Hindlimb muscle (tissue), 1 donor: ENCODE measurements at regions not wholly inside any gene's neighbourhood (a gene's known extent, or its start where the extent isn't known, plus 50 kb on each side); places are given as distances from the start of the nearest gene placed in this dataset.
"Not testable (repeated sequence)": the region's sequence is repeated elsewhere in the genome, so short reads cannot be mapped to it uniquely, and the experiment has no call there.

ENCODE experiments used
- DNase-seq: peaks from one replicate; pipeline ENCODE4 v3.0.0-alpha.2; 2013

DNA sequence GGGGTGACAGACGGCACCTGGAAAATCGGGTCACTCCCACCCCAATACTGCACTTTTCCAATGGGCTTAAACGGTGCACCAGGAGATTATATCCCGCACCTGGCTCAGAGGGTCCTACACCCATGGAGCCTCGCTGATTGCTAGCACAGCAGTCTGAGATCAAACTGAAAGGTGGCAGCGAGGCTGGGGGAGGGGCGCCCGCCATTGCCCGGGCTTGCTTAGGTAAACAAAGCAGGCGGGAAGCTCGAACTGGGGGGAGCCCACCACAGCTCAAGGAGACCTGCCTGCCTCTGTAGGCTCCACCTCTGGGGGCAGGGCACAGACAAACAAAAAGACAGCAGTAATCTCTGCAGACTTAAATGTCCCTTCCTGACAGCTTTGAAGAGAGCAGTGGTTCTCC is 208.1 kb downstream of the SLC38A4 start:
- DNase-seq, result not testable (repeated sequence)

DNA sequence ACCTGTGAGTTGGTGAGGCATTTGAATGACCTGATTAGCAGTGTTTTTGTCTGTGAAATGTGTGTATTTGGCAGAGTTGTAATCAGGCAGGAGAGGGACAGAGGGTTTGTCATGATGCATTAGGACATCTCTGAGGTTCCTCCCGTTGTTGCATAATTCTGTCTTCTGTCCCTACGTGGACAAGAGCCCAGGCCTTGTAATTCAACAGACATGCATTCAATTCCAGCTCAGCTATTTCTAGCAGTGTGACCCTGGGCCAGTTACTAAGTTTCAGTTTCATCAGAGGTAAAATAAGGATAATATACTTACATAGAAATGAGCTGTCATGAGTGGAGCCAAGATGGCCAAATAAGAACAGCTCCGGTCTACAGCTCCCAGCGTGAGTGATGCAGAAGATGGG is 208.6 kb downstream of the SLC38A4 start:
- no peak for DNase-seq

- DNase-seq, result no peak
These were observed 215.0 kb downstream of the SLC38A4 start for GRCh38 chr12:46610754-46611153.

- no peak for DNase-seq
These were observed 216.1 kb downstream of the SLC38A4 start for GRCh38 chr12:46609674-46610073.

DNA sequence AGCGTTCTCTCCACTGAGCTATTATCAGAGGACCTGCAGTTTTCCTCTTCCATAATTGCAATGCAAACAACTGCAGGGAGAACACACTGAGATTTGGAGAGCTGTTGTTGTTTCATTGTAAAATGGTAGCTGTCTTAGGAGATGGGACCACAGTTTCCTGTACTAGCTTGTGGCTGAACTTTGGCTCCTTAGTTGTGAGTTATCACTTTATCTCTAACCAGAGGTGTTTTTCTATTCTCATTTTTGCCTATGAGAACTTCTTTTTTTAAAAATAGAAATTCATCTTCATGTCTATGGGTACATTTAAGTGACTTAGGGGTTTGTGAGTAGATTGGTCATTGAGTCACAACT is 216.5 kb downstream of the SLC38A4 start:
- DNase-seq, result no peak

- DNase-seq, result peak; percentile 15
These were observed 217.1 kb downstream of the SLC38A4 start for GRCh38 chr12:46608431-46609272.

DNA sequence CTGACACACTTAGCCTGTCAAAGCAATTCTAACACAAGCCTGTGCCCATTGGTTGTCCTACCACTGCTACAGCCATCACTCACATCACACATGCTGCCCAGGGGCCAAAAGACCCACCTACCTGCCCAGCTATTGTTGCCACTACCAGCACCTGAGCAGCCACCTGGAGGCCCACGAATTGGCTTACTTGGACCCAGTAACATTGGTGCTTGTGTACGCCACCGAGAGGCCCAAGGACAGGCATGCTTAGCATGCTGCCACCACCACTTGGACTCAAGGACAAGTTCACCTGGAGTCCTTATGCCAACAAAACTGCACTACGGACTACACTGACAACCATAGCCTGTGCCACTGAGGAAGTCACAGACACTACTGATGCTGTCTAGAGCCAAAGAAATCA is 221.1 kb downstream of the SLC38A4 start:
- no peak for DNase-seq

GRCh38 chr12:46603776-46604456 is 221.9 kb downstream of the SLC38A4 start:
- DNase-seq, result no peak

- no peak for DNase-seq
These were observed 223.3 kb downstream of the SLC38A4 start for GRCh38 chr12:46602474-46602873.

GRCh38 chr12:46590991-46591703 is 218.6 kb upstream of the SLC38A2 start:
- no peak for DNase-seq

GRCh38 chr12:46585854-46586621 is 213.5 kb upstream of the SLC38A2 start:
- no peak for DNase-seq

DNA sequence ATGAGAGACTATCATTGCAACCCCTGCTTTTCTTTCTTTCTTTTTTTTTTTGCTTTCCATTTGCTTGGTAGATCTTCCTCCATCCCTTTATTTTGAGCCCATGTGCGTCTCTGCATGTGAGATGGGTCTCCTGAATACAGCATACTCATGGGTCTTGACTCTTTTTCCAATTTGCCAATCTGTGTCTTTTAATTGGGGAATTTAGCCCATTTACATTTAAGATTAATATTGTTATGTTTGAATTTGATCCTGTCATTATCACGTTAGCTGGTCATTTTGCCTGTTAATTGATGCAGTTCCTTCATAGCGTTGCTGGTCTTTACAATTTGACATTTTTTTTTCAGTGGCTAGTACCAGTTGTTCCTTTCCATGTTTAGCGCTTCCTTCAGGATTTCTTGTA is 211.5 kb upstream of the SLC38A2 start:
- DNase-seq, result not testable (repeated sequence)

GRCh38 chr12:46581990-46582389 is 209.4 kb upstream of the SLC38A2 start:
- not testable (repeated sequence) for DNase-seq

GRCh38 chr12:46580445-46580844 is 207.9 kb upstream of the SLC38A2 start:
- no peak for DNase-seq

DNA sequence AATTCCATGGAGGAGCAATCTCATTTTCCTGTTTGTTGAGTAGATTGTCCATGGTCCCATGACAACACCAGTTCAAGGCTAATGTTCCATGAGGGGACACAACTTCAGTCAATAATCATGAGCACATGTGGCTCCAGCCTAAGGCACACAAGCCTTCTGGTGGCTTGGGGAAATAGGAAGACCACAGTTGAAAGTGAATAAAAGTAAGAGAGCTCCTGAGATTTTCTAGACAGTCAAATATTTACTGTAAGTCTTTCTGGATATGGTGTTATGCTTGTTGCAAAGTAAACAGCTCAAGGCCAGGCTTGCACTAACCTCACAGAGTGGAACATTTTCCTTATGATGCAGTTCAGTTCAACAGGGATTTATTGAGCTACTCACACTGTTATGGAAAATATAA is 206.9 kb upstream of the SLC38A2 start:
- no peak for DNase-seq

DNA sequence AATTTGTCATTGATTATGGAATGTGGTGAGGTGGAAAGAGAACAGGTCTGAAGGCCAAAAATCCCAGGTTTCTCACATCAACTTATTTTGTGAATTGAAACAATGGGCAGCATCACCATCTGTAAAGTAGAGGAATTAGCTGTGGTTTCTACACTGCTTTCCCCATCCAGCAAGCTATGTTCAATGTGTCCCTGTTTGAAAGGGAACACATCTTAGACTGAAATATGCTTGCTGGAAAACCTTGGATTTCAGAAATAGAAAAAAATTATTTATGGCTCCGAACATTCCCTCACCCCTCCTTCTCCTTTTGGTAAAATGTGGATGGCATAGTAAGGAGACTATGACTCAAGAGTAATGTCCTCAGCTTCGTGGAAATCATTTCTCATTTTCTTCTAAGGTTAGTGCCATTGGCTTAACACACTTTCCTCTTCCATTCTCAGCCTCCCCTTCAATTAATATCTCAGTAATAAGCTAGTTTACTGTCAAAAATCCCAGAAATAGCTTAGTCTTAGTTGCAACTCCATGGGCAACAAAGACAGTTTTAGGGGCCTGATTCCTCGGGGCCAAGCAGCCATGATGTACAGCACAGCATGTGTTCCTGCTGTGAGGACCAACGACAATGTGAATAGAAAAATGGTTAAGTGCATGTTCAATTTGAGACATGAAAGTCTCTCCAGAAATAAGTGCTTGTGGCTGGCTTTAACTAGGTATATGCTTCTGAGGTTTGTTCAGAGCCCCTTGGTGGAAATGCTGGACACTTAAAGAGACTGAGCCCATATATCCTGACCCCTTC is 205.8 kb upstream of the SLC38A2 start:
- DNase-seq, result no peak

DNA sequence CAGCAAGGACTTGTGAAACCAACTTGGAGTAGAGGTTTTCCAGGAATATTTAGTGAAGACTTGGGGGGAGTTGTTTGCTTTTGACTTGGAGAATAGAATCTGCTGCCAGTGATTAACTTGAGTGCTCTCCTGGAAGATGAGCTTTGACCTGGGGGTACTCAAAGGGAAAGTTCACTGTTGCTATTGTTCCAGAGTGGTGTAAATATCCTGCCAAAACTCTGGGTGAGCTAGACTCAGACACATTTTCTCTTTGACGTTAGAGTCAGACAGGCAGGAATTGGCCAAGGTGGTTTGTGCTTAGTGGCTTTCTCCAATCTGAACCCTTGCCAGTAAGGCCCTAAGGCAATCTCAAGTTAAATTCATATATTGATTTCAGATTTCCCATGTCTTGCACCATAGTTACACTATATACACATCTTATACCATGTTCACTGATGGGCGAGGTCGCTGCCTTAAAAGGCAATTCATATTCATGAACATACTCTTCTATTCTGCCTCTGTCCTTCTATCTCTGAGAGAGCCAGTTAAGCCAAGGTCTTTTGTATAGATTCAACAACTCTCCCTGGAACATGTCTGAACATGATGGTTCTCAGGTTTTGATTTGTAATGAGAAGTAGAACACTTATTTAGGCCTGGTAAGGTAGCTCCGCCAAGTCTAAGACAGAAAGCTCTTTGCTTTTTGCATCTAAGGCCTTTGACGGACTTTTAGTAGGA is 204.6 kb upstream of the SLC38A2 start:
- no peak for DNase-seq

GRCh38 chr12:46574847-46575246 is 202.3 kb upstream of the SLC38A2 start:
- DNase-seq, result peak; percentile 61

DNA sequence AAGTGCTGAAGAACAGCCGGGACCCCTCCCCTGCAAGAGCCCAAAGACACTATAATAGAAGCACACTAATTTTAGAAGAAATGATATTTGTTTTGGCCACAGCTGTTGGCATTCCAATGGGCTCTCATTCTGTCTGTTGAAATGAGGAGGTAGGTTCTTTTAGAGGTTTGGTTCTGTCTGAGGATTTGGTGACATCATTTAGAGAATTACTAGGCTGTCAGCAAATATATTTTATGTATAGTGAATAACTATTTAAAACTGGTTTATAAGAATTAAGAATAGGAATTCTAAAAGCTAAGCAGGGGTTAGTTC is 200.7 kb upstream of the SLC38A2 start:
- no peak for DNase-seq

DNA sequence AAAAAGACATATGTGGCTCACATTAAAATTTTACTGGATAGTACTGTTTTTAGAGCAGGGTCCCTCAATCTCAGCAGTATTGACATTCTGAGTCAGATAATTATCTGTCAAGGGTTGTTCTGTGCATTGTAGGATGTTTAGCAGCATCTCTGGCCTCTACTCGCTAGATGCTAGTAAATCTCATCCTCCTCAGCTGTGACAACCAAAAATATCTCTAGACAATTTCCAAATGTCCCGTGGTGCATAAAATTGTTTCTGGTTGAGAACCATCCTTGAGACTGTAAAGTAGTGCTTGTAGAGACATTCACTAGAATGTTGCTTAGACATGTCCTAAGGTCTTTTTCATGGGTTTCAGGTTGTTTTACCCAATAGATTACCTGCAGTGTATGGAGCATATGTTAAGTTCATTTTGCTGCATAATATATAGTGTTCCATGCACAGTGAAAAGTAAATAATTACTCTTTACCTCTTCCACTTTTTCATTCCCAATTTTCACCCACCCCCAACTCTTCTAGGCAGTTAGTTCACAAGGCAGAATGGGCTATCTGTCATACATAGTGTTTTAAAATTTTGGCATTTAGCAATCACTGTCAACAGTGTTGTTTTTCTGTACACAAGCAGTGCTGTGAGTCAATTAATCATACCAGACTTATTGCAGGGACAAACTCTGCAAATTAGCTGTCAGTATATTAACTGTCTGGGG is 200.2 kb upstream of the SLC38A2 start:
- no peak for DNase-seq

DNA sequence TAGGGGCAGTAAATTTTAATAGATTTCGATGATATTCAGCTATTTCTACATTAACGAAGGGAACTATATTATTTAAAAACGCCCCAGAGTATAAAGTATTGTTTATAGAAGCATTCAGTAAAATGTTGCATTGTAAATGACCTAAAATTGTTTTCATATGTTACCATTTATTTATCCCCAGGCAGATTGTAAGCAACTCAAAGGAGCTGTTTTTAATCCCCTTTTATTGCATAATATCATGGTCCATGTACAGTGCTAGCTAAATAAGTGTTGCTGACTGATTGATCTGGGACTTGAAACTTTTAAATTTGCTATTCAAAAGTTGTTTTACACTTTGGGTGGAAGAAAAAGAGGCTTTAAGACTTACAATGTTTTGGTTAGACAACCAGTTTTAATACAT is 199.0 kb upstream of the SLC38A2 start:
- DNase-seq, result no peak
